CD4-positive, alpha-beta T cell treated with Interleukin-1 beta for 1 hour (primary cell): ENCODE measurements at regions not wholly inside any gene's neighbourhood (a gene's known extent, or its start where the extent isn't known, plus 50 kb on each side); places are given as distances from the start of the nearest gene placed in this dataset.
"Not testable (repeated sequence)": the region's sequence is repeated elsewhere in the genome, so short reads cannot be mapped to it uniquely, and the experiment has no call there.

Experiments
- DNase-seq, 2 donors: peaks; one replicate each; pipeline ENCODE4 v3.0.0-alpha.2; 2020 to 2022

GRCh38 chr17:64784353-64785010 lies 122.4 kb upstream of the SMURF2 start:
- no peak for DNase-seq

DNA sequence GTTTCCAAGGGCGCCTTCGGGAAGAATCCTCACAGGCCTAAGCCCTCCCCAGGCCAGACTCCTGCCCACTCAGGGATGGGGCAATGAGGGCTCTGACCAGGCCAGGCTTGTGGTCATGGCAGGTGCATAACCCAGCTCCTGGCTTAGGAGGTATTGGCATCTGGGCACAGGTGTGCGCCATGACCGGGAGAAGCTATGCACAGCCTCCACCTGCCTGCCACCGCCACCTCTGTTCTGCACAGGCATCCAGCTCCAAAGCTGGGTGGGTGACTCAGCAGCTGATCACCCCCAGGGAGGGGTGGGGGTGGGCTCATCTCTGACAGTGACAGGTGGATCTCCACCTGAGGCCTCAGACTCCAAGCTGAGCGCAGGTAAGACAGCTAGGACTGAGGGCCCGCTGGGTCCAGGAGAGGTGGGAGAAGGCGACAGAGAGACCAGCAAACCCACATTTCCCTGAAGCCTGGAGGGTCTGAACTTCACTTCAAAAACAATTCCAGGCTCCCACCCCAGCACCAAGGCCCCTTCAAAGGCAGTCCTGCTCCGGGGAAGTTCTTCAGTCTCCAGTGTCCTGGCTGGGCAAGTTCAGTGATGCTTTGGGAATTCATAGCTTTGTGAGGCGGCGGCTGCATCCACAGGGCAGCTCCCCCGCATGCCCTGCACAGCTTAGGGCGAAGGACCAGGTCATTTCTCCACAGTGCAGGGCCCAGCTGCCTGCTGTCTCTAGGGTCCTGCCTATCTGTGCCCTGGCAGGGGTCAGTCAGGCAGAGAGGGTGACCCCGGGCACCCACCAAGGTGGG lies 121.6 kb upstream of the SMURF2 start:
- DNase-seq: no peak

GRCh38 chr17:64783031-64783461 lies 120.9 kb upstream of the SMURF2 start:
- DNase-seq: no peak

GRCh38 chr17:64781810-64782555 lies 119.9 kb upstream of the SMURF2 start:
- DNase-seq: no peak

GRCh38 chr17:64781014-64781756 lies 119.1 kb upstream of the SMURF2 start:
- peak; percentile 57 to 60 for DNase-seq

- DNase-seq: peak; percentile 83 to 86
Observed at GRCh38 chr17:64780096-64781013, 118.2 kb upstream of the SMURF2 start.

DNA sequence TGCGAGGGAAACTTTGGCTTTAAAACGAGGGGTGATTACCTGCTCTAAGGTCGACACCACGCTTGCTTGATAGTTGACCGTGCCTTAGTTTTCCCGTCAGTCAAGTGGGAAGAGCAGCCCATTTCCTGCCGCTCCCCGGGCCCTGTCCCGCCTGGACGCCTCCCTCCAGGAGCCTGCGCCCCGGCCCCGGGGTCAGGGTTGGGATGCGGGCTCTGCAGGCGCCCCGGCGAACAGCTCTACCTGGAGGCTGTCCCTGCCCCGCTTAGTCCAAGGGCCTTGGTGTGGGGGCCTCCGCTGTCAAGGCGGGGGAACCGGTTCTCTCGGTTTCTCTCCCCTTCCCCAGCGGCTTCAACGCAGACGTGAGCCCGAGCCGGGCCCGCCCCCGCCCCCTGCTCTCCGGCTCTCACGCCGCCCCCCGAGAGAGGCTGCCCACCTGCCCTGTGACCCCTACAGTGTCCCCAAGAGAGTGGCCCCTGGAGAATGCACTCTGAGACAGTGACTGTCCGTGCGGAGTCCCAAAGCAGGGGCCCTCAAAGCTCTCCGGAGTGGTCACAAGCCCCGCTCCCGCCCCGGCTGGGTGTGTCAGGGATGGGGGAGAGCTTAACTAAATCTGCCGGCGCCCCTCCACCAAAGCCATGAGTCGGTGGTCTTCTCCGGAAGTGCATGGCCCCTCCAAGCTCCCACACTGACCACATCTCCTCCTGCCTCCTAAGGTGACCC lies 117.4 kb upstream of the SMURF2 start:
- DNase-seq: no peak

- not testable (repeated sequence) for DNase-seq
Observed at GRCh38 chr17:64779098-64779375, 116.9 kb upstream of the SMURF2 start.

GRCh38 chr17:64778240-64779097 lies 116.4 kb upstream of the SMURF2 start:
- DNase-seq: no peak

DNA sequence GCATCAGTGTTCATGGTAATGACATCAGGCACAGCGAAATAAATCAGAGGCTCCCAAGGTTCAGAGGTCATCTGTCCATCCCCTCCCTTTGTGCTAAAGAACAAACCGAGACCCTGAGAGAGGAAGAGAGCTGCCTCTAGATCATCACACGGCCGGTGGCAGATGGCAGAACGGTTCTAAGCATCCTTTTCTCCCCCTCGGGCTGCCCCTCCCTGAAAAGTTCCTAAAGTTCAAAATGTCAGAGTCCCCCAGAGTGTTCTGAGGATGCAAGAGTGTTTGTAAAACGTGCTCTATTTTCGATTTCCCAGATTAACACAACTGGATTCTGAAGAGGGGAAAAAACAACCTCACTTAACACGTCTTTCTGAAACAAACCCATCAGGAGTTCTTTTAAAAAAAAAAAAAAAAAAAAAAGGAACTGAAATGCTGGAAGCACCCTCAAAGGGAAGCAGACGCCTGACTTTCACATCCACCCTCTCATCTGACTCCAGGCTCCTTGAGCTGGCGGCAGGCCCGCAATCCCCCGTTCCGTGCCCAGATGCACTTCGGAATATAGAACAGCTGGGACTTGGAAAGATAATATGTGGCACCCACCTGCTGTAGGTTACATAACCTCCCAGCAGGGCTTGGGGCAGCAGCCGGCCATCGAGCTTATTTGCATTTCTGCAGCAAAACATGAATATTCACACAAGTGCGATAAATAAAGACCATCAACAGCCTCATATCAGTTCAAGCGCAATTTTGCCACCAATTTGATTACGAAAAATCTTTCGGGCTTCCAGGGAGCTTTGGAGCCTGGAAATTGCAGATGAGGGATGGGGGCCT lies 115.5 kb upstream of the SMURF2 start:
- peak in 1 of 2 donors; percentile 22 for DNase-seq

DNA sequence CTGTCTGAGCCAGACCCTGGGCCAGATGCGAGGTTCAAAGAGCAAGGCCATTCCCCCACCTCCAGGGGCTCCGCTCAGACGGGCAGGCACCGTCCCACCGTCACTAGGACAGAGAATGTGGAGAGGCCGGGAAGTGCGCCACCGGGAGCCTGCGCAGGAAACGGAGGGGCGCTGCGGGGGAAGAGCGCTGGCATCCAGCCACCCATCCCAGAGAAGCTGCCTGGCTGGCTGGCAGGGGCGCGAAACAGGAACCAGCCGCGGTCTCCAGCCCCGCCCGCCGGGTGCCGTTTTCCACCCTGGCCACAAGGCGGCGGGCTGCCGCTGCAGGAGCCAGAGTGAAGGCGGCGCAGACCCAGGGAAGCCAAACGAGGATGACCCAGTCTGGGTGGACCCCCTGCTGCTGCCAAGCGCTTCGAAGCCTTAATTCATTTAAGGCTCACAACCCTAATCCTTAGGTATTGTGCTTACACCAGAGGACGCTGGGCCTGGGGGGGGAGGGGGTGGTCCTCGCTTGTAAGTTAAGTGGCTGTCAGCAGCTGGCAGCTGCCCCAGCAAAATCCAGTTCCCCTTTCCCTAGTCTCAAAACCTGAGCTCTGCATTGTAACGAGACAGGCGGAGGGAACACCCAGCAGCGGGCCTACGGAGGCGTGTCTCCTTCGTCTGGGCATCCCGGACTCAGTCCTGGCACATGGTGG lies 114.8 kb upstream of the SMURF2 start:
- peak; percentile 74 to 78 for DNase-seq

- no peak for DNase-seq
Observed at GRCh38 chr17:64775701-64776570, 113.8 kb upstream of the SMURF2 start.

- no peak for DNase-seq
Observed at GRCh38 chr17:64774888-64775540, 112.9 kb upstream of the SMURF2 start.

DNA sequence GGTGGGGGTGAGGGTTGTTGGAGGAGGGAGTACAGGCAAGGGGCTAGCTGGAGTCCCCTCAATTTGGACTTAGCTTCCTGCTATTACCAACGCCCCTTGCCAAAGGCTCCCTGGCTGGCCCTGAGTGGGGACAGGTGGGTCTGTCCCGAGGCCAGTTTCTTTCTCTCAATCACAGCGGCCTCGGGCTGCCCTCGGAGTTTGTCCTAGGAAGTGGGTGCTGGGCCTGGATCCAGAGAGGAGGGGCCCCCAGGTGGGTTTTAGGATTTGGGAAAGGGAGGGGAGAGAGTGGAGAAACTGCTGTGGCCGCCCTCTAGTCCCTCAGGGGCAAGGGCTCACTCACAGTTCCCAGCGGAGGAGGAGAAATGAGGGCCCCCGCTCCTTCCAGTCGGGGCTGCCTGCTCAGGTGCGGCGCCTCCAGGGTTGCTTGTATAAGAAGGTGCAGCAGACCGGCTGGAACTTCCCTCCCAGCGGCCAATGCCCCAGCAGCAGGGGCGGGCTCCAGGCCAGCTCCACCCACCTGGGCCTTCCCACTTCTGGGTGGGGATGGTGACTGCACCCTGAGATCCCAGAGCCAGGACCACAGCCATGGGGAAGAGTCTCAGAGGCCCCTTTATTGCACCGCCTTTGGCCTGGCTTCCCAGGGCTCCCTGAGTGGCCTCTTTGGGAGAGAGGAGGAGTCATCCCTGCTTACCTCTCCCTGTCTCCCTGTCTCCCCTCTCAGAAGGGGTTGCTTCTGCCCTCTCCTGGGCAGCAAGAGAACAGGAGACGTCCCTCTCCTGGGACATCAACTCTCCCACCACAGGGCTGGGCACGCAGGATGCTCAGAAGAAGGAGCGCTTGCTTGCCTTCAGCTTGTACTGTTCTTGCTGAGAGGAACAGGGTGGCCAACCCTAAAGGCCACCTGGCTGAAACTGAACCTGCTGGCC lies 112.0 kb upstream of the SMURF2 start:
- DNase-seq: no peak

- DNase-seq: no peak
Observed at GRCh38 chr17:64773386-64773835, 111.3 kb upstream of the SMURF2 start.

- DNase-seq: no peak
Observed at GRCh38 chr17:64772845-64773299, 110.8 kb upstream of the SMURF2 start.
